Adrenal gland (tissue), 5 donors: ENCODE measurements at regions not wholly inside any gene's neighbourhood (a gene's known extent, or its start where the extent isn't known, plus 50 kb on each side); places are given as distances from the start of the nearest gene placed in this dataset.

ENCODE experiments used
- POLR2A ChIP-seq, 2 donors: fragments of 450-650 bp; IDR thresholded peaks; one replicate each; pipeline ENCODE4 v1.6.1; 2017; ENCODE audit warnings: antibody characterized with exemption in 2 of 2, mild to moderate bottlenecking in 2 of 2, moderate library complexity in 1 of 2
- TF ChIP-seq, protein P1 (sequence below), 6 experiments: fragments of 450-650 bp in 4 of 6; fragments of 200-600 bp in 2 of 6; sonication (generic) in 1 of 6; IDR thresholded peaks; 1 replicate in 5 of 6; 2 replicates in 1 of 6; pipeline versions ENCODE4 v1.5.1 to v1.8.0; 2016 to 2021; ENCODE audit warnings: antibody characterized with exemption in 6 of 6, mild to moderate bottlenecking in 2 of 6, moderate library complexity in 1 of 6
- donor health status: DM: no; HTN: no; CAD: no.

DNA sequence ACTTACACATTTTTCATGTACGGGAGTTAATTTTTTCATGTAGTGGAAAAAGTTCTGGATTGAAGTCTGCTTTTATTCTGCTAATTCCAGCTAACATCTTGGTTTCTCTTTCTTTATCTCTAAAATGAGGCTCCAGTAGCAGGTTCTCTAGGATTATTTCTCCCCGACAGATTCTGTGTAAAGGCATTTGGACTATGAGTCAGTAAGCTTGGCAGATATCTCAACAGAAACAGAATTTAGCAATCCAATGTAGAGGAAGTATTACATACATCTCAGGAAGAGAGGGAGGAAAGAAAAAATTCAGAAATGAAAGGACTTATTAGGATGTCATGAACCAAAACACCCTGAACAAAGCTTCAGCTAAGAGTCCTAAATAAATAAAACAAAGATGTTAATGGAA, 1682.3 kb upstream of the TENM3 start:
- TF ChIP-seq POLR2A (IDR thresholded peaks at IDR 0.05): no peak
- TF ChIP-seq, protein P1, sequence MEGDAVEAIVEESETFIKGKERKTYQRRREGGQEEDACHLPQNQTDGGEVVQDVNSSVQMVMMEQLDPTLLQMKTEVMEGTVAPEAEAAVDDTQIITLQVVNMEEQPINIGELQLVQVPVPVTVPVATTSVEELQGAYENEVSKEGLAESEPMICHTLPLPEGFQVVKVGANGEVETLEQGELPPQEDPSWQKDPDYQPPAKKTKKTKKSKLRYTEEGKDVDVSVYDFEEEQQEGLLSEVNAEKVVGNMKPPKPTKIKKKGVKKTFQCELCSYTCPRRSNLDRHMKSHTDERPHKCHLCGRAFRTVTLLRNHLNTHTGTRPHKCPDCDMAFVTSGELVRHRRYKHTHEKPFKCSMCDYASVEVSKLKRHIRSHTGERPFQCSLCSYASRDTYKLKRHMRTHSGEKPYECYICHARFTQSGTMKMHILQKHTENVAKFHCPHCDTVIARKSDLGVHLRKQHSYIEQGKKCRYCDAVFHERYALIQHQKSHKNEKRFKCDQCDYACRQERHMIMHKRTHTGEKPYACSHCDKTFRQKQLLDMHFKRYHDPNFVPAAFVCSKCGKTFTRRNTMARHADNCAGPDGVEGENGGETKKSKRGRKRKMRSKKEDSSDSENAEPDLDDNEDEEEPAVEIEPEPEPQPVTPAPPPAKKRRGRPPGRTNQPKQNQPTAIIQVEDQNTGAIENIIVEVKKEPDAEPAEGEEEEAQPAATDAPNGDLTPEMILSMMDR (IDR thresholded peaks at IDR 0.05): no peak
